Naive thymus-derived CD4-positive, alpha-beta T cell (primary cell): ENCODE measurements at regions not wholly inside any gene's neighbourhood (a gene's known extent, or its start where the extent isn't known, plus 50 kb on each side); places are given as distances from the start of the nearest gene placed in this dataset.

Source experiments
- ATAC-seq: fragments of 150-1000 bp; cut with Tn5 transposase; 2 replicates; pipeline ENCODE4 v1.10.0; 2021; ENCODE audit warnings: mild to moderate bottlenecking, moderate library complexity
- CTCF ChIA-PET: fragments of 350-600 bp; sonication (Branson Sonifier 250); formaldehyde crosslinking; loops from one replicate; lab custom pipeline; 2021; ENCODE audit warnings: antibody characterized with exemption; lab: Charles Lee
- POLR2A ChIA-PET: fragments of 350-600 bp; sonication (Branson Sonifier 250); formaldehyde crosslinking; loops from one replicate; lab custom pipeline; 2021; ENCODE audit warnings: antibody characterized with exemption, inconsistent platforms; lab: Charles Lee
- DNase-seq, 9 donors: peaks; one replicate each; pipeline versions ENCODE4 v3.0.0 to v3.0.0-alpha.2; 2020 to 2022; ENCODE audit warnings: mixed read lengths in 1 of 9
- H3K27ac ChIP-seq: one replicate; pipeline ENCODE4 v1.7.0; 2013; ENCODE audit warnings: mild to moderate bottlenecking, low read depth, low read length, moderate library complexity
- H3K27me3 ChIP-seq, 2 donors: one replicate each; pipeline ENCODE4 v1.7.0; 2013; ENCODE audit warnings: low read length in 2 of 2, mild to moderate bottlenecking in 2 of 2, moderate library complexity in 2 of 2; ENCODE audit not compliant: control insufficient read depth in 2 of 2, insufficient read depth in 2 of 2
- H3K36me3 ChIP-seq, 3 experiments: 1 replicate in 2 of 3; 2 replicates in 1 of 3; pipeline ENCODE4 v1.7.0; 2013; ENCODE audit warnings: low read length in 3 of 3, mild to moderate bottlenecking in 3 of 3, moderate library complexity in 1 of 3; ENCODE audit not compliant: insufficient read depth in 3 of 3, control insufficient read depth in 2 of 3
- H3K4me1 ChIP-seq, 2 donors: one replicate each; pipeline ENCODE4 v1.7.0; 2013; ENCODE audit warnings: low read length in 2 of 2, mild to moderate bottlenecking in 2 of 2, moderate library complexity in 1 of 2; ENCODE audit not compliant: control insufficient read depth in 2 of 2, insufficient read depth in 2 of 2
- H3K4me3 ChIP-seq: 2 replicates; pipeline ENCODE4 v1.7.0; 2013; ENCODE audit warnings: mild to moderate bottlenecking, low read length
- H3K9me3 ChIP-seq, 3 experiments: 1 replicate in 2 of 3; 2 replicates in 1 of 3; pipeline ENCODE4 v1.7.0; 2013; ENCODE audit warnings: low read length in 3 of 3; ENCODE audit not compliant: control insufficient read depth in 2 of 3
- H3K27ac Mint-ChIP-seq, 9 donors: one replicate each; pipeline ENCODE4 v1.8.0; 2020 to 2022; ENCODE audit warnings: mixed read lengths in 9 of 9, mild to moderate bottlenecking in 8 of 9, moderate library complexity in 5 of 9, inconsistent platforms in 2 of 9
- H3K27me3 Mint-ChIP-seq, 5 donors: one replicate each; pipeline ENCODE4 v1.8.0; 2021 to 2022; ENCODE audit warnings: mixed read lengths in 5 of 5, mild to moderate bottlenecking in 1 of 5
- H3K36me3 Mint-ChIP-seq, 5 donors: one replicate each; pipeline ENCODE4 v1.8.0; 2020 to 2022; ENCODE audit warnings: mixed read lengths in 5 of 5, mild to moderate bottlenecking in 3 of 5, inconsistent platforms in 1 of 5
- H3K4me1 Mint-ChIP-seq, 7 donors: one replicate each; pipeline ENCODE4 v1.8.0; 2020 to 2022; ENCODE audit warnings: mixed read lengths in 7 of 7, mild to moderate bottlenecking in 3 of 7, inconsistent platforms in 1 of 7
- H3K4me3 Mint-ChIP-seq, 10 donors: one replicate each; pipeline ENCODE4 v1.8.0; 2020 to 2022; ENCODE audit warnings: mild to moderate bottlenecking in 10 of 10, mixed read lengths in 10 of 10, moderate library complexity in 6 of 10, inconsistent platforms in 2 of 10
- H3K9me3 Mint-ChIP-seq, 11 donors: one replicate each; pipeline ENCODE4 v1.8.0; 2020 to 2022; ENCODE audit warnings: mixed read lengths in 11 of 11, mild to moderate bottlenecking in 4 of 11, inconsistent platforms in 1 of 11, moderate library complexity in 1 of 11
- intact Hi-C, 2 donors: fragments of 100-400 bp; cut with micrococcal nuclease; formaldehyde crosslinking; loops; one replicate each; pipeline ENCODE4 v1.15.1; 2023

GRCh38 chr9:79341561-79341960 lies 230.2 kb upstream of the TLE4 start:
- no peaks in the 10 kb centered on the region for H3K36me3 ChIP-seq
- H3K36me3 Mint-ChIP-seq: no peaks in the 10 kb centered on the region
- no peak overlapping the region for H3K4me3 Mint-ChIP-seq
- intact Hi-C loops: no loop called here
- no peak for DNase-seq
- no peak overlapping the region for H3K27ac Mint-ChIP-seq
- H3K4me3 ChIP-seq: no peak overlapping the region
- H3K27ac ChIP-seq: no peak overlapping the region
- POLR2A ChIA-PET: no interaction called here
- H3K9me3 Mint-ChIP-seq: peaks cover 0 to 13% (median 3%) of the 10 kb centered on the region in 11 donors
- H3K27me3 Mint-ChIP-seq: peaks cover 0 to 5% (median 0%) of the 10 kb centered on the region in 5 donors
- ATAC-seq: no peak
- no peaks in the 10 kb centered on the region for H3K27me3 ChIP-seq
- H3K4me1 ChIP-seq: no peaks in the 10 kb centered on the region
- H3K9me3 ChIP-seq: peaks cover 0 to 6% (median 0%) of the 10 kb centered on the region in 3 experiments
- H3K4me1 Mint-ChIP-seq: no peaks in the 10 kb centered on the region
- CTCF ChIA-PET: no interaction called here

GRCh38 chr9:79346350-79347020 lies 225.3 kb upstream of the TLE4 start:
- ATAC-seq (no peak), DNase-seq (no peak)
- Histone ChIP-seq H3K36me3 (no peaks in the 10 kb centered on the region), H3K4me1 (no peaks in the 10 kb centered on the region), H3K27ac (no peak overlapping the region), H3K9me3 (no peaks in the 10 kb centered on the region), H3K4me3 (no peak overlapping the region), H3K27me3 (no peaks in the 10 kb centered on the region)
- POLR2A ChIA-PET: no interaction called here
- no peaks in the 10 kb centered on the region for H3K36me3 Mint-ChIP-seq
- CTCF ChIA-PET: interaction anchor here (0.7 kb wide), 1 partner anchor 14 kb away, joined by 3 read pairs; no protein-coding TSS in a partner anchor
- peaks cover 0 to 2% (median 0%) of the 10 kb centered on the region in 11 donors for H3K9me3 Mint-ChIP-seq
- no peak overlapping the region for H3K4me3 Mint-ChIP-seq
- intact Hi-C loops: no loop called here
- no peaks in the 10 kb centered on the region for H3K4me1 Mint-ChIP-seq
- H3K27me3 Mint-ChIP-seq: peaks cover 0 to 7% (median 3%) of the 10 kb centered on the region in 5 donors
- H3K27ac Mint-ChIP-seq: no peak overlapping the region

GRCh38 chr9:79352322-79352721 lies 219.4 kb upstream of the TLE4 start:
- Mint-ChIP-seq H3K27ac (no peak overlapping the region), H3K4me1 (peaks cover 0 to 4% (median 0%) of the 10 kb centered on the region in 7 donors)
- H3K36me3 ChIP-seq: no peaks in the 10 kb centered on the region

GRCh38 chr9:79353856-79354520 lies 217.8 kb upstream of the TLE4 start:
- intact Hi-C loops: loop anchor here in 1 of 2 donors (10.0 kb wide), 1 partner anchor 61 kb away; no protein-coding TSS in a partner anchor

More at GRCh38 chr9:79352322-79352721, 219.4 kb upstream of the TLE4 start:
- H3K9me3 ChIP-seq: no peaks in the 10 kb centered on the region
- no peak overlapping the region for H3K4me3 Mint-ChIP-seq
- peaks cover 0 to 5% (median 0%) of the 10 kb centered on the region in 11 donors for H3K9me3 Mint-ChIP-seq
- CTCF ChIA-PET: no interaction called here
- intact Hi-C loops: loop anchor here in 1 of 2 donors (10.0 kb wide), 1 partner anchor 62 kb away; no protein-coding TSS in a partner anchor
- no peak for DNase-seq
- ATAC-seq: no peak
- no peak overlapping the region for H3K4me3 ChIP-seq
- H3K27me3 ChIP-seq: no peaks in the 10 kb centered on the region
- H3K36me3 Mint-ChIP-seq: no peaks in the 10 kb centered on the region
- no peak overlapping the region for H3K27ac ChIP-seq
- H3K27me3 Mint-ChIP-seq: peaks cover 0 to 16% (median 7%) of the 10 kb centered on the region in 5 donors
- POLR2A ChIA-PET: no interaction called here
- no peaks in the 10 kb centered on the region for H3K4me1 ChIP-seq

GRCh38 chr9:79357194-79357593 lies 214.6 kb upstream of the TLE4 start:
- ChIA-PET POLR2A (no interaction called here), CTCF (no interaction called here)
- Histone ChIP-seq H3K36me3 (no peaks in the 10 kb centered on the region), H3K4me1 (no peaks in the 10 kb centered on the region), H3K9me3 (no peaks in the 10 kb centered on the region), H3K4me3 (no peak overlapping the region), H3K27ac (no peak overlapping the region), H3K27me3 (peaks cover 0 to 5% of the 10 kb centered on the region in 2 donors)
- Mint-ChIP-seq H3K4me1 (peaks cover 0 to 7% (median 0%) of the 10 kb centered on the region in 7 donors), H3K4me3 (no peak overlapping the region), H3K27me3 (peaks cover 2 to 22% (median 15%) of the 10 kb centered on the region in 5 donors), H3K36me3 (no peaks in the 10 kb centered on the region), H3K27ac (no peak overlapping the region), H3K9me3 (peaks cover 0 to 5% (median 0%) of the 10 kb centered on the region in 11 donors)
- no peak for DNase-seq
- intact Hi-C loops: loop anchor here in 1 of 2 donors (10.0 kb wide), 1 partner anchor 58 kb away; no protein-coding TSS in a partner anchor
- no peak for ATAC-seq

More at GRCh38 chr9:79353856-79354520, 217.8 kb upstream of the TLE4 start:
- no peaks in the 10 kb centered on the region for H3K4me1 ChIP-seq
- H3K9me3 ChIP-seq: no peaks in the 10 kb centered on the region
- ATAC-seq (no peak), DNase-seq (no peak)
- Mint-ChIP-seq H3K36me3 (no peaks in the 10 kb centered on the region), H3K4me1 (peaks cover 0 to 7% (median 0%) of the 10 kb centered on the region in 7 donors), H3K9me3 (peaks cover 0 to 5% (median 0%) of the 10 kb centered on the region in 11 donors), H3K27ac (no peak overlapping the region), H3K27me3 (peaks cover 2 to 23% (median 7%) of the 10 kb centered on the region in 5 donors), H3K4me3 (no peak overlapping the region)
- no peaks in the 10 kb centered on the region for H3K27me3 ChIP-seq
- no peaks in the 10 kb centered on the region for H3K36me3 ChIP-seq
- CTCF ChIA-PET: no interaction called here
- H3K27ac ChIP-seq: no peak overlapping the region
- POLR2A ChIA-PET: no interaction called here
- no peak overlapping the region for H3K4me3 ChIP-seq

- no peak overlapping the region for H3K4me3 ChIP-seq
- intact Hi-C loops: loop anchor here in 1 of 2 donors (10.0 kb wide), 1 partner anchor 57 kb away; no protein-coding TSS in a partner anchor
- H3K36me3 ChIP-seq: no peaks in the 10 kb centered on the region
- Mint-ChIP-seq H3K4me1 (peaks cover 0 to 7% (median 0%) of the 10 kb centered on the region in 7 donors), H3K27ac (no peak overlapping the region), H3K4me3 (no peak overlapping the region), H3K27me3 (peaks cover 2 to 22% (median 15%) of the 10 kb centered on the region in 5 donors), H3K36me3 (no peaks in the 10 kb centered on the region), H3K9me3 (peaks cover 0 to 5% (median 0%) of the 10 kb centered on the region in 11 donors)
- no peak for DNase-seq
- CTCF ChIA-PET: no interaction called here
- POLR2A ChIA-PET: no interaction called here
- peak; percentile 53 for ATAC-seq
- peaks cover 0 to 5% of the 10 kb centered on the region in 2 donors for H3K27me3 ChIP-seq
- no peak overlapping the region for H3K27ac ChIP-seq
- H3K9me3 ChIP-seq: no peaks in the 10 kb centered on the region
- H3K4me1 ChIP-seq: no peaks in the 10 kb centered on the region
Measured at GRCh38 chr9:79357616-79358015, 214.1 kb upstream of the TLE4 start.
